CD4-positive, alpha-beta T cell treated with Interleukin-2 at 100 ng/mL for 4 hours (primary cell): ENCODE measurements at regions not wholly inside any gene's neighbourhood (a gene's known extent, or its start where the extent isn't known, plus 50 kb on each side); places are given as distances from the start of the nearest gene placed in this dataset.

Experiments used
- DNase-seq: peaks from one replicate; pipeline ENCODE4 v3.0.0-alpha.2; 2020; ENCODE audit warnings: low spot score

- no peak for DNase-seq
These were observed 254.3 kb downstream of the IPMK start for GRCh38 chr10:58013406-58013805.

GRCh38 chr10:58010073-58010702 is 257.5 kb downstream of the IPMK start:
- no peak for DNase-seq

GRCh38 chr10:58003945-58004344 is 263.7 kb downstream of the IPMK start:
- no peak for DNase-seq

GRCh38 chr10:58001159-58001558 is 266.5 kb downstream of the IPMK start:
- no peak for DNase-seq

- no peak for DNase-seq
These were observed 271.2 kb downstream of the IPMK start for GRCh38 chr10:57996536-57996935.

- no peak for DNase-seq
These were observed 274.4 kb downstream of the IPMK start for GRCh38 chr10:57993302-57993701.

GRCh38 chr10:57992321-57993077 is 275.2 kb downstream of the IPMK start:
- DNase-seq = no peak

- DNase-seq = no peak
These were observed 278.7 kb downstream of the IPMK start for GRCh38 chr10:57988964-57989363.

- no peak for DNase-seq
These were observed 280.5 kb downstream of the IPMK start for GRCh38 chr10:57987055-57987721.

- DNase-seq = no peak
These were observed 281.3 kb downstream of the IPMK start for GRCh38 chr10:57986422-57986821.

GRCh38 chr10:57983281-57983791 is 284.4 kb downstream of the IPMK start:
- no peak for DNase-seq

GRCh38 chr10:57982091-57982490 is 285.6 kb downstream of the IPMK start:
- no peak for DNase-seq

GRCh38 chr10:57979956-57980355 is 287.7 kb downstream of the IPMK start:
- DNase-seq = no peak

GRCh38 chr10:57979491-57979890 is 288.2 kb downstream of the IPMK start:
- no peak for DNase-seq

GRCh38 chr10:57977262-57977661 is 290.4 kb downstream of the IPMK start:
- no peak for DNase-seq

GRCh38 chr10:57973451-57973850 is 294.2 kb downstream of the IPMK start:
- DNase-seq = no peak

- DNase-seq = no peak
These were observed 294.9 kb downstream of the IPMK start for GRCh38 chr10:57972783-57973182.

- no peak for DNase-seq
These were observed 299.2 kb downstream of the IPMK start for GRCh38 chr10:57968328-57969016.

GRCh38 chr10:57964351-57964750 is 303.3 kb downstream of the IPMK start:
- DNase-seq = no peak

- DNase-seq = no peak
These were observed 304.1 kb downstream of the IPMK start for GRCh38 chr10:57963546-57963945.

- no peak for DNase-seq
These were observed 304.9 kb downstream of the IPMK start for GRCh38 chr10:57962839-57963238.

- no peak for DNase-seq
These were observed 306.2 kb downstream of the IPMK start for GRCh38 chr10:57961487-57961886.
